Esophagus muscularis mucosa (tissue), 4 donors: ENCODE measurements at regions not wholly inside any gene's neighbourhood (a gene's known extent, or its start where the extent isn't known, plus 50 kb on each side); places are given as distances from the start of the nearest gene placed in this dataset.
"Not testable (repeated sequence)": the region's sequence is repeated elsewhere in the genome, so short reads cannot be mapped to it uniquely, and the experiment has no call there.

Experiments used
- DNase-seq: peaks from one replicate; pipeline ENCODE4 v3.0.0-alpha.2; 2017; ENCODE audit errors: extremely low spot score
- H3K27ac ChIP-seq, 4 donors: fragments of 200-600 bp; sonication (generic); replicated peaks in 1 of 4; 1 replicate in 3 of 4; 2 replicates in 1 of 4; pipeline ENCODE4 v1.5.1; 2016 to 2019; ENCODE audit warnings: mild to moderate bottlenecking in 1 of 4
- H3K27me3 ChIP-seq, 4 donors: fragments of 200-600 bp; sonication (generic); one replicate each; pipeline versions ENCODE4 v1.5.1 to v1.6.0; 2016 to 2019
- H3K36me3 ChIP-seq, 4 donors: fragments of 200-600 bp; sonication (generic); one replicate each; pipeline ENCODE4 v1.5.1; 2016 to 2019
- H3K4me1 ChIP-seq, 4 donors: fragments of 200-600 bp; sonication (generic); one replicate each; pipeline ENCODE4 v1.5.1; 2016 to 2019
- H3K4me3 ChIP-seq, 4 donors: fragments of 200-600 bp; sonication (generic); 1 replicate in 2 of 4; 2 replicates in 2 of 4; pipeline ENCODE4 v1.5.1; 2016 to 2019; ENCODE audit warnings: mild to moderate bottlenecking in 4 of 4, moderate library complexity in 1 of 4
- H3K9me3 ChIP-seq, 4 donors: fragments of 200-600 bp; sonication (generic); 1 replicate in 3 of 4; 2 replicates in 1 of 4; pipeline ENCODE4 v1.5.1; 2016 to 2019
- CTCF ChIP-seq, 3 experiments: fragments of 200-600 bp in 2 of 3; fragments of 450-650 bp in 1 of 3; sonication (generic) in 2 of 3; IDR thresholded peaks; one replicate each; pipeline ENCODE4 v1.5.1; 2017 to 2019; ENCODE audit warnings: antibody characterized with exemption in 3 of 3, mild to moderate bottlenecking in 2 of 3, moderate library complexity in 1 of 3
- EP300 ChIP-seq: sonication (generic); formaldehyde crosslinking; IDR thresholded peaks from one replicate; pipeline ENCODE4 v1.6.1; 2017; ENCODE audit warnings: antibody characterized with exemption
- POLR2A ChIP-seq: fragments of 450-650 bp; IDR thresholded peaks from one replicate; pipeline ENCODE4 v1.6.1; 2017; ENCODE audit warnings: antibody characterized with exemption, moderate library complexity, mild to moderate bottlenecking, low read depth
- POLR2AphosphoS5 ChIP-seq, 2 donors: sonication (generic); formaldehyde crosslinking; IDR thresholded peaks; one replicate each; pipeline ENCODE4 v1.6.1; 2017; ENCODE audit warnings: antibody characterized with exemption in 2 of 2
- WGBS: methylation state at CpG from one replicate; pipeline ENCODE4 v1.1.5; 2018; 5-methylcytosine and 5-hydroxymethylcytosine counted together
- intact Hi-C: fragments of 100-400 bp; cut with DNase I; formaldehyde crosslinking; loops from one replicate; pipeline ENCODE4 v1.15.1; 2023

GRCh38 chr7:126079151-126079550, 1149.5 kb upstream of the POT1 start:
- intact Hi-C loops, result no loop called here
- no peak for DNase-seq
- 67% methylated on average over 3 of the region's 3 CpGs for whole genome bisulfite sequencing

GRCh38 chr7:126065766-126066165, 1136.1 kb upstream of the POT1 start:
- Histone ChIP-seq H3K27me3 (no peaks in the 10 kb centered on the region), H3K27ac (no peak overlapping the region), H3K4me1 (no peaks in the 10 kb centered on the region), H3K4me3 (no peak overlapping the region), H3K36me3 (no peaks in the 10 kb centered on the region), H3K9me3 (no peaks in the 10 kb centered on the region)
- intact Hi-C loops, result no loop called here
- no peak for DNase-seq
- WGBS, result 51% methylated on average over 4 of the region's 4 CpGs
- TF ChIP-seq EP300 (no peak), POLR2AphosphoS5 (IDR thresholded peaks at IDR 0.05) (no peak), CTCF (IDR thresholded peaks at IDR 0.05) (no peak), POLR2A (no peak)

More at GRCh38 chr7:126079151-126079550, 1149.5 kb upstream of the POT1 start:
- no peak for TF ChIP-seq POLR2AphosphoS5 (IDR thresholded peaks at IDR 0.05)
- no peak for TF ChIP-seq POLR2A
- TF ChIP-seq EP300, result no peak
- TF ChIP-seq CTCF (IDR thresholded peaks at IDR 0.05), result no peak
- Histone ChIP-seq H3K27ac (no peak overlapping the region), H3K36me3 (no peaks in the 10 kb centered on the region), H3K4me3 (no peak overlapping the region), H3K9me3 (no peaks in the 10 kb centered on the region), H3K4me1 (no peaks in the 10 kb centered on the region), H3K27me3 (no peaks in the 10 kb centered on the region)

- Histone ChIP-seq H3K4me3 (no peak overlapping the region), H3K36me3 (no peaks in the 10 kb centered on the region), H3K27me3 (no peaks in the 10 kb centered on the region), H3K9me3 (no peaks in the 10 kb centered on the region), H3K4me1 (no peaks in the 10 kb centered on the region), H3K27ac (no peak overlapping the region)
- no peak for TF ChIP-seq POLR2A
- no peak for TF ChIP-seq EP300
- intact Hi-C loops, result no loop called here
- no peak for DNase-seq
These were observed 1128.4 kb upstream of the POT1 start for GRCh38 chr7:126057979-126058378.

GRCh38 chr7:126056613-126057012, 1127.0 kb upstream of the POT1 start:
- H3K4me1 ChIP-seq, H3K4me3 ChIP-seq, DNase-seq, H3K9me3 ChIP-seq, H3K27me3 ChIP-seq, H3K36me3 ChIP-seq, intact Hi-C loops, H3K27ac ChIP-seq: not testable (repeated sequence)
- WGBS, result 90% methylated on average over 4 of the region's 4 CpGs

GRCh38 chr7:126052229-126052628, 1122.6 kb upstream of the POT1 start:
- WGBS, result 86% methylated on average over 1 of the region's 1 CpG
- Histone ChIP-seq H3K4me3 (no peak overlapping the region), H3K27me3 (no peaks in the 10 kb centered on the region), H3K9me3 (no peaks in the 10 kb centered on the region), H3K27ac (no peak overlapping the region), H3K36me3 (no peaks in the 10 kb centered on the region), H3K4me1 (no peaks in the 10 kb centered on the region)
- no peak for DNase-seq
- intact Hi-C loops, result no loop called here
- TF ChIP-seq CTCF (IDR thresholded peaks at IDR 0.05) (no peak), POLR2A (no peak), EP300 (no peak), POLR2AphosphoS5 (IDR thresholded peaks at IDR 0.05) (no peak)

- no peak overlapping the region for H3K27ac ChIP-seq
- intact Hi-C loops, result no loop called here
- TF ChIP-seq POLR2AphosphoS5 (IDR thresholded peaks at IDR 0.05), result no peak
- TF ChIP-seq POLR2A, result no peak
- TF ChIP-seq CTCF (IDR thresholded peaks at IDR 0.05), result no peak
- TF ChIP-seq EP300, result no peak
- DNase-seq, result no peak
- H3K4me3 ChIP-seq, result no peak overlapping the region
- no peaks in the 10 kb centered on the region for H3K4me1 ChIP-seq
- no peaks in the 10 kb centered on the region for H3K9me3 ChIP-seq
- no peaks in the 10 kb centered on the region for H3K36me3 ChIP-seq
- H3K27me3 ChIP-seq, result no peaks in the 10 kb centered on the region
- 35% methylated on average over 1 of the region's 1 CpG for WGBS
These were observed 1115.0 kb upstream of the POT1 start for GRCh38 chr7:126044662-126045061.
